SJCRH30 (cell line): ENCODE measurements at regions not wholly inside any gene's neighbourhood (a gene's known extent, or its start where the extent isn't known, plus 50 kb on each side); places are given as distances from the start of the nearest gene placed in this dataset.

Source experiments
- DNase-seq, 2 experiments: peaks; one replicate each; pipeline ENCODE4 v3.0.0-alpha.2; 2015 to 2020
- H3K27ac ChIP-seq: fragments of 250-450 bp; sonication (Bioruptor Pico); 2 replicates; pipeline ENCODE4 v1.5.1; 2020; ENCODE audit warnings: mild to moderate bottlenecking, moderate library complexity
- H3K27me3 ChIP-seq: fragments of 250-450 bp; sonication (Bioruptor Pico); 2 replicates; pipeline ENCODE4 v1.5.1; 2020; ENCODE audit warnings: mild to moderate bottlenecking, moderate library complexity
- H3K36me3 ChIP-seq: fragments of 250-450 bp; sonication (Bioruptor Pico); 2 replicates; pipeline ENCODE4 v1.5.1; 2020; ENCODE audit warnings: mild to moderate bottlenecking, moderate library complexity
- H3K4me1 ChIP-seq: fragments of 250-450 bp; sonication (Bioruptor Pico); 2 replicates; pipeline ENCODE4 v1.5.1; 2020; ENCODE audit warnings: mild to moderate bottlenecking, moderate library complexity
- H3K4me3 ChIP-seq: fragments of 250-450 bp; sonication (Bioruptor Pico); 2 replicates; pipeline ENCODE4 v1.5.1; 2020; ENCODE audit warnings: mild to moderate bottlenecking, moderate library complexity
- H3K9me3 ChIP-seq: fragments of 250-450 bp; sonication (Bioruptor Pico); replicated peaks from 2 replicates; pipeline ENCODE4 v1.5.1; 2020; ENCODE audit warnings: mild to moderate bottlenecking, moderate library complexity

DNA sequence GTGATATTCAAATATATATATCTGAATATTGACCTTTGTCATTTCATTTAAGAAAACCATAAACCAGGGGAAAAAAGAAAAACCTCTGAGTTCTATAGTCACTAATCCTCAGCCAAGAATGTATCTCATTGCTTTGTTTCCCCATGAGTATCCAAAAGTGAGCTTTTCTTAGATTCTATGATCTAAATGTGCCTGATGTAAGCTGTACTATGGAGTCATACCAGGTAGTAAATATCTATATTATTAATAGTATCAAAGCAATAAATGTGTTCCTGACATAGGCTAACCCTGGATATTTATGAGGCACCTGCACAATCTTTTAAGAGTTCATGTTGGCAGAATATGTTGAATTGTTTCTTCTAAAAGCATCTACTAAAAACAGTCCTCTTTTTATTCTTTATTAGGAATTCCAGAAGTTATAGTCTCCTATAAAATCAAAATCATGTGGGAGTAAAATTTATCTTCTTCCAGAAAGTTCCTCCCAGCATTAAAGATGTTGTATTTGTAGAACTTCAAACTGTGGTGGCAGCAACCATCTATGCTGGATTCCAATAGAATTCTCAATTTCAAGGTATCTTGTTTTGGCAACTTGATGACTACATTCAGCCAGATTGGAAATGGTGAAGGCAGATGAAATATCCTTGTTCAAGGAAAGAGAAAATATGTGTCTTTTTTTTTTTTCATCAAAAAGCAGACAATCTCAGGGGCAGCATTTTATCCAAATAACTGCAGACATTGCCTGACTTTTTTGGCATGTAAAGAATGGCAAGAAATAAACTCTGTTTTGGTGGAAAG lies 139.7 kb upstream of the RASSF8 start:
- Histone ChIP-seq H3K36me3 (no peaks in the 10 kb centered on the region), H3K27me3 (no peaks in the 10 kb centered on the region), H3K4me3 (no peak overlapping the region), H3K27ac (no peak overlapping the region), H3K4me1 (no peaks in the 10 kb centered on the region), H3K9me3 (no peaks in the 10 kb centered on the region)
- no peak for DNase-seq

DNA sequence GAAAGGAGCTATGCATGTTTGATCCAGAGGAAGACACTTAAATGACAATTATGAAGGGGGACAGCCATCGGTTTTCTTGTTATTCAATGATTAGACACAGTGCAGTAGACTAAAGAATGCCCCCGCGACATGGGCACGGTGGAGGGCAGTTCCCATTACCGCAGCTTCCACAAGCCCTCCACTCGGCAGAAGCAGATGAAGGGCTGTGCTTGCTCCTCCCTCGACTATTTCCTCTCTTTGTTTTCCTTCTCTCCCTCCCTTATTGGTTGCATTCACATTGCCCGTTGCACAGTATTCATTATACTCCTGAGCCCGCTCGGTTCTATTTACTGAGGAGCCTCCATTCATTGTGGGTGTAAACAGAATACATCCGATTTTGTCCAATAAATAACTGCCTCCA lies 138.8 kb upstream of the RASSF8 start:
- no peak for DNase-seq
- Histone ChIP-seq H3K4me3 (no peak overlapping the region), H3K36me3 (no peaks in the 10 kb centered on the region), H3K9me3 (no peaks in the 10 kb centered on the region), H3K27ac (no peak overlapping the region), H3K4me1 (no peaks in the 10 kb centered on the region), H3K27me3 (no peaks in the 10 kb centered on the region)

DNA sequence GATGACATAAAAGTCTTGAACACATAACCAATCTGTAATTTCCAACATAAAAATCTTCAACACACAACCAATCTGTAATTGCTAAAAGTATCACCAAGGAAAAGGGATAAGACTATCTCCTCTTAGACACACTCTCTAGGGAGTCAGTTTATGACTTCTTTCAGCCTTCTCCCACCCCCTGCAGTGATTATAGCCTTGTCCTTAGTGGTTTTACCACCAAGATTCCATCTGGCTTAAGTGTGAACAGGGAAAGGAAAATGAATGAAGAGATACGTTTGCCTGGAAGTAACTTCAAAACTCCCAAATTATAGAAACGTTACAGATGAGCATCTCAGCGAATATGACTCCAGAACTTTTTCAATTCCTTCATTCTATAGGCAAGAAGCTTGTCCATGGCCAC lies 136.2 kb upstream of the RASSF8 start:
- Histone ChIP-seq H3K4me3 (no peak overlapping the region), H3K9me3 (no peaks in the 10 kb centered on the region), H3K4me1 (no peaks in the 10 kb centered on the region), H3K36me3 (no peaks in the 10 kb centered on the region), H3K27ac (no peak overlapping the region), H3K27me3 (no peaks in the 10 kb centered on the region)
- DNase-seq: no peak

DNA sequence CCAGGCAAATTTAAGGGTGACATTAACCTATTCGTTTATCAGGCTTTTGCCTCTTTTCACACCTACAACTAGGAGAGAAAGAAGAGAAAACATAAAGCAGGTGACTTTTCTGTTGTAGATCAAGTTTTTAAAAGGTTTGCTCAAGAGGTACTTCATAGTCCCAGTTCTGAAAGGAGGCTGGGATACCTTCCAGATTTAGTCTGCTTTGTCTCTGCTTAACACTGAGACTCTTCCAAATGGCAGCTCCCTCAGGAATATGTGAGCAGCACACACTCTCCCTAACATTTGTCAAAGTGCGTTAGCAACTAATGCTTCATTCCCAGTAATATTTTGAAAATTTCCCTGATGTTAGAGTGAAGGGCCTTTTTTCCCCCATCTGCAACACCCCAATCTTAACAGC lies 133.7 kb upstream of the RASSF8 start:
- no peak overlapping the region for H3K27ac ChIP-seq
- H3K27me3 ChIP-seq: no peaks in the 10 kb centered on the region
- no peaks in the 10 kb centered on the region for H3K9me3 ChIP-seq
- H3K4me1 ChIP-seq: no peaks in the 10 kb centered on the region
- no peak overlapping the region for H3K4me3 ChIP-seq
- H3K36me3 ChIP-seq: no peaks in the 10 kb centered on the region
- no peak for DNase-seq

DNA sequence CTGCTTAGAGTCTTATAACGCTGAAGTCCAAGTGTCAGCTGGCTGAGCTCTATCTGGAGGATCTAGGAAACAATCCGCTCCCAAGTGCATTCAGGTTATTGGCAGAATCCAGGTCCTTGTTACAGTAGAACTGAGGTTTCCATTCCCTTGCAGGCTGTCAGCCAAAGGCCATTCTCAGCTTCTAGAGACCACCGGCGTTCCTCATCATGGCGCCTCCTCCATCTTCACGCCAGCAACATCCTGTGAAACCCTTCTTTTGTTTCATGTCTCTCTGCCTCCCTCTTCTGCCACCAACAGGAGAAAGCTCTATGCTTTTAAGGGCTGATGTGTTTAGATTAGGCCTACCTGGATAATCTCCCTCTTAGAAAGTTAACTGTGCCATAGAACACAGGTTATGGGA lies 133.0 kb upstream of the RASSF8 start:
- Histone ChIP-seq H3K27me3 (no peaks in the 10 kb centered on the region), H3K36me3 (no peaks in the 10 kb centered on the region), H3K4me1 (no peaks in the 10 kb centered on the region), H3K4me3 (no peak overlapping the region), H3K27ac (no peak overlapping the region), H3K9me3 (no peaks in the 10 kb centered on the region)
- DNase-seq: no peak

DNA sequence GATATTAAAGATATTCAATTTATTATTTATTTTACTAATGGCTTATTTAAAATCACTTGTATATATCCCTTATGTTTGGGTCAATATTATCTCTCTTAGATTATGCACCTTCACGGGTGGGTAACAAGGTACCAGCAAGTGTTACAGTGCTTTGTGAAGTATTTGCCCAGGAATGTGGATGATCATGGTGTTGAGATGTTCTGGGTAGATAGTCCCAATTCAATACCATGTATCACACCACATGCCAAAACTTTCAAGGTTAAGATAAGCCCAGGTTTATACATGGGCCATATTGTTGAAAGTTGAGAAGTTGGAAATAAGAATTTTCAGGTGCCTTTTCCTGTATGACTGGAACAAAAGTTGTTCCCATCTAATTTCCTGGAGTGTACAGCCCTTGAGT lies 131.3 kb upstream of the RASSF8 start:
- Histone ChIP-seq H3K4me1 (no peaks in the 10 kb centered on the region), H3K27ac (no peak overlapping the region), H3K36me3 (no peaks in the 10 kb centered on the region), H3K27me3 (no peaks in the 10 kb centered on the region), H3K4me3 (no peak overlapping the region), H3K9me3 (no peaks in the 10 kb centered on the region)
- DNase-seq: no peak

DNA sequence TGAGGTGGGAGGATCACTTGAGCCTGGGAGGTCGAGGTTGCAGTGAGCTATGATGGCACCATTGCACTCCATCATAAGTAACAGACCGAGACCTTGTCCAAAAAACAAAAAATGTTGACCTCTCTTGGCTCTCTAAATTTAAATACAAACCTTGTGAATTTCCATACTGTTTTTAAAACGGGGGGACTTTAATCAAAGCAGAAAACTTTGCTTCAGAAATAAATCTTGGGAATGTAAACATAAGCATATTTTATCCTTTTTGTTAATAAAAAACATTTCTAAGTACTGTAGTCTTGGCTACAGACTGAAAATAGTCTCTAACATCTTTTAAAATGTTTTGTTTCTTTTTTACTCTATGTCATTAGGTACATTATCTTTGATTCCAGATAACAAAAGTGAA lies 130.7 kb upstream of the RASSF8 start:
- H3K4me3 ChIP-seq: no peak overlapping the region
- H3K4me1 ChIP-seq: no peaks in the 10 kb centered on the region
- H3K9me3 ChIP-seq: no peaks in the 10 kb centered on the region
- H3K27ac ChIP-seq: no peak overlapping the region
- no peaks in the 10 kb centered on the region for H3K27me3 ChIP-seq
- H3K36me3 ChIP-seq: no peaks in the 10 kb centered on the region
- no peak for DNase-seq

DNA sequence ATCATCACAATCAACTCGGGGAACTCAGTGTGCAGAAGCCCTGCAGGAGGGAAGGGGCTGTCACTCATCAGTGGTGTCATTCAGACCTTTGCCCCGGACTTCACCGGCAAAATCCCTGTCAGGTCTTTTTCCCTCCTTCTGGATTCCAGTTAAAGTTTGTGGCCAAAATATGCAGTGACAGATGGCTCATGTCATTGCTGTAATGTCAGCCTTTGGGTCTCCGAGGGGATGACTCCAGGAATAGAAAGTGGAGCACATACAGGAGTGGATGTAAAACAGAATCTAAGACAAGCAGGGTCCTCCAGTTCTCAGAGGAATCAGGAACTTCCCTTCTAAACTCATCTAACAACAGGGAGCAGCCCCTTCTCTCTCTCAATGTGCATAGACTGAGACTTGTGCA lies 130.3 kb upstream of the RASSF8 start:
- Histone ChIP-seq H3K36me3 (no peaks in the 10 kb centered on the region), H3K9me3 (no peaks in the 10 kb centered on the region), H3K4me1 (no peaks in the 10 kb centered on the region), H3K27ac (no peak overlapping the region), H3K4me3 (no peak overlapping the region), H3K27me3 (no peaks in the 10 kb centered on the region)
- DNase-seq: no peak

DNA sequence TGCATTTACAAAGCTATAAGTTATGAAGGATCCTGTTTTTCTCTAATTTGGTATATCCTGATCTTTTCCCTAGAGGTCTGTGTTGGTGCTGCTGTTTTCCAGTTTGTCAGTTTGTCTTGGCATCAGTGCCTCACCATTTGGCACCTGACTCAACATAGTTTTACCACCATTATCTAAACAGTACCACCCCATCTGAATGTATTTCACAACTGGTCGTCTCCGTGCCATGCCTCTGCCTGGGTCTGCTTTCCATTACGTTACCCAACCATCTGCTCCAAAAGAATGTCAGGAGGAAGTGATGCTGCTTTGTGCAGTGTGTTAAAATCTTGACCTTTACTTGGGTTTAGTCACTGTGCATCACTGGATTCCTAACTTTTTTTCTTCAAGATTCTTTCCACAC lies 129.3 kb upstream of the RASSF8 start:
- H3K27ac ChIP-seq: no peak overlapping the region

DNA sequence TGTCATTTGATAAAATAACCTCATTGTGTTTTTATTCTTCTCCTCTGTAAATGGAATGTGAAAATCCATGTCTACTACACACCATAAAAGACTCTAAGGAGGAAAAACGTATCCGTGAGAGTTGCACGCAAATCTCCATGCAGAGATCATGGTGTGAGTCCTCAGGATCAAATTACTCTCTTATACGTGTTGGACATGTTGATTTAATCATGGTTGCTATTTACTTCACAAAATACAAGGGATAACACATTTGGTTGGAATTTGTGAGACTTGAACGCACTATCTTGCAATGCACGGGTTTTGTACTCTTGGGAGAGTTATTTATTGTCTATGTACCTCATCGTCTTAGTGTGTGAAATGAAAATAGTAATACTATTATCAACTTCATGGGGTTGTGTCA lies 128.0 kb upstream of the RASSF8 start:
- no peaks in the 10 kb centered on the region for H3K27me3 ChIP-seq
- no peak for DNase-seq
- no peaks in the 10 kb centered on the region for H3K4me1 ChIP-seq
- H3K27ac ChIP-seq: no peak overlapping the region
- no peaks in the 10 kb centered on the region for H3K36me3 ChIP-seq
- no peaks in the 10 kb centered on the region for H3K9me3 ChIP-seq
- no peak overlapping the region for H3K4me3 ChIP-seq

More for the DNA sequence above, 129.3 kb upstream of the RASSF8 start:
- Histone ChIP-seq H3K4me3 (no peak overlapping the region), H3K36me3 (no peaks in the 10 kb centered on the region), H3K27me3 (no peaks in the 10 kb centered on the region), H3K9me3 (no peaks in the 10 kb centered on the region), H3K4me1 (no peaks in the 10 kb centered on the region)
- DNase-seq: no peak

DNA sequence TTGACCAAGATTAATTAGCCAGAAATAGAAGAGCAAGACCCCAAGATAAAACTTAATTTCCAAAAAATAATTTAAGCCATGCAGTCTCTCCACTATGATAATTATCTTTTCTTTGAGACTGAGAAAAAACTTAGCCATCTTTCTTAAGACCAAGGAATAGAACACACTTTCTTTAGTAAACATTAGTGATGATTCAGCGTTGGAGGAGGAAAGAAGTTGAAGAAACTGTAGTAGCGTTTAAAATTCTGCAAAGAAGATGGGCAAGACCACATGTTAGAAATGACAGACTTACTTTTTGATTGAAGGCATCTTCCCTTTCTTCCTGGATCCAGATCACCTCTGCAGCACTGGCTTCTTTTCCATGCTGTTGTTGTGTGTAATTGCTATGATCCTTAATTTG lies 124.8 kb upstream of the RASSF8 start:
- no peak for DNase-seq
- Histone ChIP-seq H3K27me3 (no peaks in the 10 kb centered on the region), H3K36me3 (no peaks in the 10 kb centered on the region), H3K9me3 (no peaks in the 10 kb centered on the region), H3K4me3 (no peak overlapping the region), H3K27ac (no peak overlapping the region), H3K4me1 (no peaks in the 10 kb centered on the region)

DNA sequence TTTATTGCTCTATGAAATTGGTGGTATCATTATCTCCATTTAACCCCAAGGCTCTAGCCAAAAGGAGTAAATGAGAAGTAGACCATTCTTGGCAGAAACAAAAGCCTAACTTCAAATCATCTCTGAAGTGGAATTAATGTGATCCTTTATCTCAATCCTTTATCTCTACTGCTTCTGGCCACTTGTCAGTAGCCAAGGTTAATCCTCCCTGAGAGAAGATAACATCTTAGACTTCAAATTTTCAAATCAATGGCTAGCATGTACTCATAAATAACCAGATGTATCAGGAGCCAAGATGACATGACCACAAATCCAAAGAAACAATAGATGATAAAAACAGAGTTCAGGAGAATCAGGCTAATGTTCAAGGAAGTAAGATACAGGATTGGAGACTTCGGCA lies 123.1 kb upstream of the RASSF8 start:
- Histone ChIP-seq H3K9me3 (no peaks in the 10 kb centered on the region), H3K36me3 (no peaks in the 10 kb centered on the region), H3K4me3 (no peak overlapping the region), H3K27ac (no peak overlapping the region), H3K27me3 (no peaks in the 10 kb centered on the region), H3K4me1 (no peaks in the 10 kb centered on the region)
- DNase-seq: no peak

DNA sequence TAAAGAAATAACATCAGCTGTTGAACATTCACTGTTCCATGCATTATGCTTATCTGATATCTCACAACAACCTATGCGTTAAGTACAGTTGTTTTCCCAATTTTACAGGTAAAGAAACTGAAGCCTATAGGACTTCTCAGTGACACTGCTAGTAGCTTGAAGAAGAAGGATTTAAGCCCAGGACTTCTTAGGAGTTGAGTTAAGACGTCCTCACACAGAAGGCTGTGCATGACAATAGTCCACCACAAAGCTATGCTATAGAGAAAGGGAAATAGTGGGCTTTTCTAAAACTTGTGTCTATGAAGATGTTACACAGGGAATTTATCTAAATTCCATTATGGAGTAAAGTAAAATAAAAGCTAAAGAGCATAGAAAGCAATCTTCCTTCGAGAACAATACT lies 120.5 kb upstream of the RASSF8 start:
- Histone ChIP-seq H3K4me3 (no peak overlapping the region), H3K36me3 (no peaks in the 10 kb centered on the region), H3K9me3 (no peaks in the 10 kb centered on the region), H3K4me1 (no peaks in the 10 kb centered on the region), H3K27me3 (no peaks in the 10 kb centered on the region), H3K27ac (no peak overlapping the region)
- DNase-seq: no peak

DNA sequence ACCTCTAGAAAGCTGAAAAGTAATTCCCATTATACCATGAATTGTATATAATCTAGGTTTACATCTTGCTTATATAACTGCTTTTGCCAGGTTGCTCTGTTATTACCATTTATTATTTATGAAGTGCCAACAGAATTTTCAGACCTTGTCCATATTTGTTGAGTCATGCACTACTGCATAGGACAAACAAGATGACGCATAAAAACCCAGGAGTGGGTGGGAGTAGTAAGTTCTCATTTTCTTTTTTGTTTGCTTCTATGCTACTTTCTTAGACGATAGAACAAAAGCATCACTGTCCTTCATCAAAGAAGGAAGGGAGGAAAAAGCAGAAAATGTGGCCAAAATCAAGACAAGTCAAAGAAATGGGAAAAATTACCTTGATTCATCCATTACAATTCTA lies 119.0 kb upstream of the RASSF8 start:
- Histone ChIP-seq H3K27ac (no peak overlapping the region), H3K36me3 (no peaks in the 10 kb centered on the region), H3K9me3 (no peaks in the 10 kb centered on the region), H3K27me3 (no peaks in the 10 kb centered on the region), H3K4me3 (no peak overlapping the region), H3K4me1 (no peaks in the 10 kb centered on the region)
- no peak for DNase-seq

DNA sequence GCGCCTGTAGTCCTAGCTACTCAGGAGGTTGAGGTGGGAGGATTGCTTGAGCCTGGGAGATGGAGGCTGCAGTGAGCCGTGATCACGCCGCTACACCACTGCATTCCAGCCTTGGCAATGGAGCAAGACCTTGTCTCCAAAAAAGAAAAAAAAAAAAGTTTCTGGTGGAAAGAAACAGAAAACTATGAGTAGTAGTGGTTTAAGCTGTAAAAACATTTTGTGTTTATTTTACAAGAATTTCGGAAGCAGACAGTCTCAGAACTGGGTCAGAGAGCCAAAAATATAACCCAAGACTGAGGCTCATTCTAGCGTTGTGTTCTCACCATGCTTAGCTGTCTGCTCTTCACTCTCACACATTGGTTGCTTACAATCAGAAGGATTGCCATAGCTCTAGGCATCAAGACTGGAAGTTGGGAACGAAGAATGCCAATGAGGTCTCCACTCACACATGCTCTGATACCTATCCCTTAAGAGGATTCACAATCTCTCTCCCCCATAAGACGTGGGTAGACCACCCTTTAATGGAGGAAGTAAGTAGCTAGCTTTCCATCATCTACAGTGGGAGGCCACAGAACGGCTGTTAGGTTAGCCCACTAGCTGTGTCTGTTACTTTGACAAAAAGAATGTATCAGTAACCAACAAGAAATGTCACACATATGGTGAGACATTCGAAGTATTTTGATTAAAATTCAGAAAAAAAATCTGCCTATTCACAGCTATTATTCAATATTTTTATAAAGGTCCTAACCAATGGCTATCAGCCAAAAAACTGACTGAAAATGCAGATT lies 117.6 kb upstream of the RASSF8 start:
- H3K9me3 ChIP-seq: no peaks in the 10 kb centered on the region
- H3K27ac ChIP-seq: no peak overlapping the region
- no peak for DNase-seq
- no peaks in the 10 kb centered on the region for H3K36me3 ChIP-seq
- H3K4me1 ChIP-seq: no peaks in the 10 kb centered on the region
- no peaks in the 10 kb centered on the region for H3K27me3 ChIP-seq
- H3K4me3 ChIP-seq: no peak overlapping the region

DNA sequence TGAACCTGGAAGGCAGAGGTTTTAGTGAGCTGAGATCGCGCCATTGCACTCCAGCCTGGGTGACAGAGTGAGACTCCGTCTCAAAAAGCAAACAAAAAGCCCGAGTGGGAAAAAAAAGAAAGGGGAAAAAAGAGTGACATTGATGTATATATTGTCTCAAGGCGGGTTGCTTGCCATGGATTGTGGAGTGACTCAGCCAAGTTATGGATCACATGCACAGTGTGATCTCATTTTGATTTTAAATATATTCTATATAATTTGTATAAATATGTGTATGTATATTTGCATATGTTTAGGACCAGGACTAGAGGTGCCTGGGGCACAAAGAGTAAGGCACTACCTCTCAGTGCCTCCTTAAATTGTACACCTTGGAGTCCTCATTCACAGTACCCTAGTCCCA lies 116.2 kb upstream of the RASSF8 start:
- Histone ChIP-seq H3K27me3 (no peaks in the 10 kb centered on the region), H3K36me3 (no peaks in the 10 kb centered on the region), H3K9me3 (no peaks in the 10 kb centered on the region), H3K27ac (no peak overlapping the region), H3K4me1 (no peaks in the 10 kb centered on the region), H3K4me3 (no peak overlapping the region)
- no peak for DNase-seq
